ENCODE measurements at regions not wholly inside any gene's neighbourhood (a gene's known extent, or its start where the extent isn't known, plus 50 kb on each side); places are given as distances from the start of the nearest gene placed in this dataset.

DNA sequence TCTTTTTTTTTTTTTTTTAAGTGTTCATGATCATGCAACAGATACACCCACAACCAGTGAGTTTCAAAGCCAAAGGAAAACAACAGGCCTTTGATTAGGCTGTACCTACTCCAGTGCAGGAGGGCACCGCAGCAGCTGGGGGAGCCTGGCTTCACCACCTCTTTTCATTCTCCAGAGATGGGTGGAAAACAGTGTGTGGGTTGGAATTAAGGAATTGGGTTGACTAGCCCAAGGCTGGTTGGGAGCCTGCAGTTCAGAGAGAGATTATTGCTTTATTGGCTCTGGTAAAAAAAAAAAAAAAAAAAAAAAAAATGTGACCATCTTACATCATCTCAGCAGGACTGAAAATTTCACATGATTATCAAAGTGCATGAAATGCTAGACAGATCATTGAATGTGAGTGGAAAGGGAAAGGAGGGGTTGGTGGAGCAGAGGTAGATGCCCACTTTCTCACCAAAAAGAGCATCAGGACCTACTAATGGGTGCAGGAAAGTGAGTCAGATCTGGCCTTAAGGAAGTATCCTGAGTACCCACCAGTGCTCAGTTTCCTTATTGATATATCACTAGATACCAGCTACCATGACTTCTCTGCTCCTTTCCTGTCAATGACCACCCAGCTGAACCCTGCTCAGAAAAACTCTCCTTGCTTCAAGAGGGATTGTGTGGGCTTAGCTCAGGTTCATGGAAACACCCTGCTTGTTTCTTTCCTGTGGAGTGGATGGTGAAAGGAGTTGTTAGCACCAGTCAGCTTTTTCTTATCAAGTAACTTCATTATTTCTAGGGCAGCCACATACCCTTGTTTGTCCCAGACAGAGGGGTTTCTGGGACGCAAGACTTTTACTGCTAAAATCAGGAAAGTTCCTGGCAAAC lies 54.8 kb upstream of the DYRK2 start:
- DNase-seq: no peak

DNA sequence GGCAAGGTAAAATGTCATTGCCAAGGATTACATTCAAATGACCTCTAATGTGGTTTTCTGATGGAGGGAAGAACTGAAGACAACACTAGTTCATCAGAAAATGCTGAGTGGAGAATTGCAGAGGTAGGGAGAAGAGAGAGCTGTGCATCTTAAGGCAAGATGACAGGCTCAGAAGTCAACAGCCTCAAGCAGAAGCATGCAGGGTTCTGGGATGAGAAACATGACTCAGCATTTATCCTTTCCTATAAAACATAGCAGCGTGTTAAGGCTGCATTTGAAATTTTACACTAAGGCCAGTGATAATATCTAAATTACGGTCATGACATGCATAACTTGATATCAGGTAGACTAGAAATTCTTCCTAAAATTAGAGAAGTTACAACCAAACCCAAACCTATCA lies 53.7 kb upstream of the DYRK2 start:
- no peak for DNase-seq

DNA sequence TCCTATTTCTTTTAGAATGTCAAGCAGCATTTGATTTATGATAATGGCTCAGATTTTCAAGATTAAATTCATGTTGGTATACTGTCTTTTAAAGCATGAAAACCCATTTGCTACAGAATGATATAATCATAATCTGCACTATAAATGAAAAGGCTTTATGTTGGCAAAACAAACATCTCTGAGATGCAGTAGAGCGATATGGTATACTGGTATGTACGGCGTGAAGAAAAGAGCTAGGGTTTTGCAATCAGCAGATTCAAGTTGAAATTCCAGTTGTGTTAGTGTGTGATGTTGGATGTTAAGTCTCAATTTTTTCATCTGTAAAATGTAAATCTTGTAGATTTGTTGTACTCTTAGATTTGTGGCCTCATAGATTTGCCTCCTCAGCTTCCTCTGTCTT lies 53.2 kb upstream of the DYRK2 start:
- no peak for DNase-seq

DNA sequence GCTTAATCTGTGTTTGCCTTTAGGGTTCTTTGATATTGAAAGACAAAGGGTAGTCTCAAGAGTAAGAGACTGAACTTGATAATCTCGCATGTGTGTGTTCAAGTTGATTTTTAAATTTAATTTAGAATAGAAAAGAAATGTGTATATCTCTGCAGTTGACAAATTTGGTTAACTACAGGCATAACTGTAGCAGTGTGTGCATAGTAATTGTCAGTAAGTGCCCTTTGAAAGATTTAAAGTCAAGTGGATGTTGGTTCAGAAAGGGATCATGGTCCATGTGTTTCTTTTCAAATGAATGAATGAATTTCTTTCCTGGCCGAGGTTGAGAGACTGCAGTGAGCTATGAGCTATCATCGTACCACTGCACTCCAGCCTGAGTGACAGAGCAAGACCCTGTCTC lies 49.9 kb upstream of the DYRK2 start:
- no peak for DNase-seq

All from activated CD8-positive, alpha-beta memory T cell treated with anti-CD3 and anti-CD28 coated beads, Interleukin-2, amount 50 U/mL, for 4 hours (primary cell).